ENCODE measurements at regions not wholly inside any gene's neighbourhood (a gene's known extent, or its start where the extent isn't known, plus 50 kb on each side); places are given as distances from the start of the nearest gene placed in this dataset.
"Not testable (repeated sequence)": the region's sequence is repeated elsewhere in the genome, so short reads cannot be mapped to it uniquely, and the experiment has no call there.

DNA sequence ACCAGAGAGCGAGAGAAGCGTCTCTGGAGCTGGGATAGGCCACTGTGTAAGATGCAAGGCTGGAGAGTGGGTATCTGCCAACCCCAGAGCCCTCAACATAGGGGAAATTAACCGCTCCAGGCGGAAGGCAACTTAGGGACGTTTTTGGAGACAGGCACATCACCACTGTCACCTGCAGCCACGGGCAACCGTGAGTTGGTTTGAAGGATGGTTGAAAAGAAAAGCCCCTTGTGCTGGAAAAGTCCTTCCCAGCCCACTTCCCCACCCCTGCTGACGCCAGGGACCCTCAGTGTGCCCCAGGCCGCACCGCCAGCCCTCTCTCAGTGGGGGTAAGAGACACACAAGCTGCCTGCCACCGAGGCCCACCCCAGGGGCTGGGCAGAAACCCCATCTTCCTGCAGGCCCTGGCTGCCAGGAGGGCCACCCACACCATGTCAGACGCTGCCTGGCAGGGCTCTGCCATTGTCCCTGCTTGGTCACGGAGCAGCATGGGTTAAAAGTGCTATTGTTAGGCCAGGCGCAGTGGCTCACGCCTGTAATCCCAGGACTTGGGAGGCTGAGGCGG, 139.4 kb downstream of the NPIPB11 start:
- H3K4me3 ChIP-seq (ENCODE audit: low read depth in 1 of 2, low read length in 2 of 2); H3K9ac ChIP-seq (ENCODE audit: low read depth in 1 of 2, low read length in 2 of 2); H3K9me3 ChIP-seq (ENCODE audit: control insufficient read depth in 1 of 2, low read length in 2 of 2); H3K36me3 ChIP-seq (ENCODE audit: control insufficient read depth in 1 of 2, insufficient read depth in 2 of 2, low read length in 2 of 2); H3K27ac ChIP-seq (ENCODE audit: low read depth, low read length); H3K27me3 ChIP-seq (ENCODE audit: control insufficient read depth in 1 of 2, insufficient read depth in 2 of 2, low read length in 2 of 2): not testable (repeated sequence)
- peaks cover 10 to 16% of the 10 kb centered on the region in 2 donors for H3K4me1 ChIP-seq (ENCODE audit: control insufficient read depth in 1 of 2, insufficient read depth in 2 of 2, low read length in 2 of 2)

DNA sequence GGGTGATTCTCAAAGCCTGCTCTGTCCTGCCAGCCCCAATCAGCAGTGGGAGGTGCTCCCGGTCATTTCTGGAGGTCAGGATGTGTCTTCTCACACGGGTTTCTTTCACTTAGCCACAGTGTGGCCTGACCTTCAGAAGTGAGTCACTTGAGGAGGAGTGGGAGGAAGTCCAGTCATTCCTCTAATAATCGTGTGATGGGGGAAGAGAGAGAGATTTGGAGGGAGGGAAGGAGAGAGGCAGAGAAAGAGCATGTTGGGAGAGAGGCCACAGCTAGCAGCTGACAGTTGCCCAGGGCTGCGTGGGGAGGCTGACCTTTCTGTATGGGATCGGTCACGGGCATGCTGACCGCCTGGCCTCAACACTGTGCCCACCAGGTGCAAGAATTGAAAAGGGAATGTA, 139.9 kb downstream of the NPIPB11 start:
- not testable (repeated sequence) for H3K9me3 ChIP-seq (ENCODE audit: control insufficient read depth in 1 of 2, low read length in 2 of 2); H3K27me3 ChIP-seq (ENCODE audit: control insufficient read depth in 1 of 2, insufficient read depth in 2 of 2, low read length in 2 of 2); H3K4me3 ChIP-seq (ENCODE audit: low read depth in 1 of 2, low read length in 2 of 2); H3K27ac ChIP-seq (ENCODE audit: low read depth, low read length); H3K36me3 ChIP-seq (ENCODE audit: control insufficient read depth in 1 of 2, insufficient read depth in 2 of 2, low read length in 2 of 2); H3K9ac ChIP-seq (ENCODE audit: low read depth in 1 of 2, low read length in 2 of 2)
- H3K4me1 ChIP-seq (ENCODE audit: control insufficient read depth in 1 of 2, insufficient read depth in 2 of 2, low read length in 2 of 2): peaks cover 10 to 16% of the 10 kb centered on the region in 2 donors

DNA sequence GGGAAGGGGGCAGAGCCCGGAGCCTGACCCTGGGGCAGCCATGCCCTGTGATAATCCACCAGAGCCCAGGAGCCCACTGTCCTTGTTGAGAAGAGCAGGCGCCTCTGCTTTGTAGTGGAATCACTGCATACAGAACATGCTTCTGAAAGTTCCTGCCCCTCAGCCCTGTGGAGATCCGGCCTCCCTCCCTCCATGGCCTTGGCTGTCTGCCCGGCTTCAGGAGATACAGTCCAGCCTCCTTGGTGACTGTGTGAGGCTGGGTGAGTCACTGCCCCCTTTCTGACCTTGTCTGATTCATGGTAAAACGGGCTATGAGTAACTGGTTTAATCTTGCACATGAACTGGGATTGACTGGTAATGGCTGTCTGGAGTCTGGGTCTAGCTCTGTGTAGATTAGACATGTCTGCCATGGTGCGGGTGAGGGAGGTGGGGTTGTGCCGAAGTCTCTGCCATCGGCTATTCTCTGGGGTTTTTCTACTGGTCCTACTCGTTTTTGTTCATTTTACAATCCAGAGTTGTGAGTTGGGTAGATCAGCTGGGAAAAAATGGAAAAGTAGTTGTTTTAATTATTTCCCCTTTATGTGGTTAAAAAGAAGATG, 141.2 kb downstream of the NPIPB11 start:
- H3K4me1 ChIP-seq (ENCODE audit: control insufficient read depth in 1 of 2, insufficient read depth in 2 of 2, low read length in 2 of 2): peaks cover 14 to 16% of the 10 kb centered on the region in 2 donors
- not testable (repeated sequence) for H3K9me3 ChIP-seq (ENCODE audit: control insufficient read depth in 1 of 2, low read length in 2 of 2); H3K27ac ChIP-seq (ENCODE audit: low read depth, low read length); H3K9ac ChIP-seq (ENCODE audit: low read depth in 1 of 2, low read length in 2 of 2); H3K36me3 ChIP-seq (ENCODE audit: control insufficient read depth in 1 of 2, insufficient read depth in 2 of 2, low read length in 2 of 2); H3K4me3 ChIP-seq (ENCODE audit: low read depth in 1 of 2, low read length in 2 of 2); H3K27me3 ChIP-seq (ENCODE audit: control insufficient read depth in 1 of 2, insufficient read depth in 2 of 2, low read length in 2 of 2)

DNA sequence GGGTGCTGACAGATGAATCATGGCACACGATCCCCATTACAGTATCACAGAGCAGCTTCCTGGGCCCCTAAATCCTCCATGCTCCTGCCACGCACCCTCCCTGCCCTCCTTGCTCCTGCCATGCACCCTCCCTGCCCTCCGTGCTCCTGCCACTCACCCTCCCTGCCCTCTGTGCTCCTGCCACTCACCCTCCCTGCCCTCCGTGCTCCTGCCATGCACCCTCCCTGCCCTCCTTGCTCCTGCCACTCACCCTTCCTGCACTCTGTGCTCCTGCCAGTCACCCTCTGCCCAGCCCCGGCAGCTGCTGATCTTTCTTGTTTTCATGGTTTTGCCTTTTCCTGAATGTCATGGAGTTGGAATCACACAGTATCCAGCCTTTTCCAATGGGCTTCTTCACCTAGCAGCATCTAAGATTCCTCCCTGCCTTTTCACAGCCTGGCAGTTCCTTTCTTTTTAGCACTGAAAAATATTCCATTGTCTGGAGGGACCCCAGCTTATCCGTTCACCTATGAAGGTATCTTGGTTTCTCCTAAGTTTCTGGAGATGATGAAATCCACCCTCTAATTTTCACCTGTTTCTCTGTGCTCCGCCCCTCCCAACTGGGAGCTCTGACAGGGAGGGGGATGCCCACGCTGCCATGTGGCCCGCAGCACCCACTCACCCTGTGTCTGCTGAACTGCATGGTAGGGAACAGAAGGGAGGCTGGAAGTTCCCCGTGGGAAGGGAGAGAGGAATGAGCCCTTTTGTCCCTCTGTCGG, 142.3 kb downstream of the NPIPB11 start:
- H3K9ac ChIP-seq (ENCODE audit: low read depth in 1 of 2, low read length in 2 of 2): not testable (repeated sequence)
- peaks cover 14 to 16% of the 10 kb centered on the region in 2 donors for H3K4me1 ChIP-seq (ENCODE audit: control insufficient read depth in 1 of 2, insufficient read depth in 2 of 2, low read length in 2 of 2)

DNA sequence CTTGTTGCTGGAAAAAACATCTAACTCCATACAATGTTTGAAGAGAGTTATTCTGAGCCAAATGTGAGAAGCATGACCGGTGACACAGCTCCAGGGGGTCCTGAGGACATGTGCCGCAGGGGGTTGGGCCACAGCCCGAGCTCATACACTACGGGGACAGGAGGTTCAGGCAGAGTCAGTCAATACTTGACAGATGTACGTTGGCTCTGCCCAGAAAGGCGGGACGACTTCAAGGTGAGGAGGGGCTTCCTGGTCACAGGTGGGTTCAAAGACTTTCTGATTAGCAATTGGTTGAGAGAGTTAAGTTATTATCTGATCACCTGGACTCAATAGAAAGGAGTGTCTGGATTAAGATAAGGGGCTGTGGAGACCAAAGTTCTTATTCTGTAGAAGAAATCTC, 143.8 kb downstream of the NPIPB11 start:
- Histone ChIP-seq H3K4me1 (ENCODE audit: control insufficient read depth in 1 of 2, insufficient read depth in 2 of 2, low read length in 2 of 2) (peaks cover 14 to 16% of the 10 kb centered on the region in 2 donors), H3K9ac (ENCODE audit: low read depth in 1 of 2, low read length in 2 of 2) (peak overlapping the region; percentile 38 to 50), H3K4me3 (ENCODE audit: low read depth in 1 of 2, low read length in 2 of 2) (peak overlapping the region; percentile 11 to 40)
- H3K36me3 ChIP-seq (ENCODE audit: control insufficient read depth in 1 of 2, insufficient read depth in 2 of 2, low read length in 2 of 2); H3K9me3 ChIP-seq (ENCODE audit: control insufficient read depth in 1 of 2, low read length in 2 of 2); H3K27ac ChIP-seq (ENCODE audit: low read depth, low read length); H3K27me3 ChIP-seq (ENCODE audit: control insufficient read depth in 1 of 2, insufficient read depth in 2 of 2, low read length in 2 of 2): not testable (repeated sequence)

More for the DNA sequence above, 142.3 kb downstream of the NPIPB11 start:
- peak overlapping the region; percentile 14 for H3K27ac ChIP-seq (ENCODE audit: low read depth, low read length)
- H3K27me3 ChIP-seq (ENCODE audit: control insufficient read depth in 1 of 2, insufficient read depth in 2 of 2, low read length in 2 of 2); H3K9me3 ChIP-seq (ENCODE audit: control insufficient read depth in 1 of 2, low read length in 2 of 2); H3K36me3 ChIP-seq (ENCODE audit: control insufficient read depth in 1 of 2, insufficient read depth in 2 of 2, low read length in 2 of 2); H3K4me3 ChIP-seq (ENCODE audit: low read depth in 1 of 2, low read length in 2 of 2): not testable (repeated sequence)

DNA sequence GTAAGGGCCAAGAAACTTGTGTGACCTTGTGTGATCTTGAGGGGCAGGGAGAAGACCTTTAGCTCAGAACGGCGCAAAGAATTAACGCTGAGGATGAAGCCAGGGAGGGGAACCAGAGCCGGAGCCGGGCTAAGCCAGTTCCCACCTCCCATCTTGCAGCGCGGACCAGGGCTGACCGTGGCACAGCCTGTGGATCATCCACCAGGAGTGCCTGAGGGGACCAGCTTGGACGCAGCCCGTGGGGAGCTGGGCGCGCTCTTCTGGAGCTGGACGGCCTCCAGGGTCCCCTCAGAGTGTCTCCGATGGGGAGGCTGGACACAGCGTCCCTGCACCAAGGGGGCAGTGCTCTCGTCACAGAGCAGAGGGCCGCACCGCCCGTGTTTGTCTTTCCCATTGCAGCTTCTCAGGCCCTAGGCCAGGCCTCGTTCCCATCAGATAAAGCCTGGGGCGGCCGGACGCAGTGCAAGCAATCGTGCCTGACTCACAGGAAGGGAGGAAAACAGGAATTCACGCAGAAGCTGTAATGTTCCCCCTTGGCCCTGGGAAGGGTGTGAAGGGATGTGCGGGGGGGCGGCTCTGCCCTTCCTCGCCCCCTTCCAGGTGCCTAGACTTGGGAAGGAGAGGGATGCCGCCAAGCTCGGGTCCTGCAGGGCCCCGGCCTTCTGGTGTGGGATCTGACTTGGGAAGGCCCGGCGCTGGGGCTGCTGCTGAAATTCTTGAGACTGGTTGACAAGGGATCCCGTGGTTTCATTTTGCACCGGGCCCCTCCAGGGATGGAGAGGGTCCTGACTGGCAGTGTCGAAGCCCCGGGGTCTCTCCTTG, 144.9 kb downstream of the NPIPB11 start:
- H3K4me3 ChIP-seq (ENCODE audit: low read depth in 1 of 2, low read length in 2 of 2): peak overlapping the region; percentile 11 to 40
- peak overlapping the region; percentile 42 for H3K27ac ChIP-seq (ENCODE audit: low read depth, low read length)
- H3K9ac ChIP-seq (ENCODE audit: low read depth in 1 of 2, low read length in 2 of 2): peak overlapping the region in 1 of 2 donors; percentile 50

DNA sequence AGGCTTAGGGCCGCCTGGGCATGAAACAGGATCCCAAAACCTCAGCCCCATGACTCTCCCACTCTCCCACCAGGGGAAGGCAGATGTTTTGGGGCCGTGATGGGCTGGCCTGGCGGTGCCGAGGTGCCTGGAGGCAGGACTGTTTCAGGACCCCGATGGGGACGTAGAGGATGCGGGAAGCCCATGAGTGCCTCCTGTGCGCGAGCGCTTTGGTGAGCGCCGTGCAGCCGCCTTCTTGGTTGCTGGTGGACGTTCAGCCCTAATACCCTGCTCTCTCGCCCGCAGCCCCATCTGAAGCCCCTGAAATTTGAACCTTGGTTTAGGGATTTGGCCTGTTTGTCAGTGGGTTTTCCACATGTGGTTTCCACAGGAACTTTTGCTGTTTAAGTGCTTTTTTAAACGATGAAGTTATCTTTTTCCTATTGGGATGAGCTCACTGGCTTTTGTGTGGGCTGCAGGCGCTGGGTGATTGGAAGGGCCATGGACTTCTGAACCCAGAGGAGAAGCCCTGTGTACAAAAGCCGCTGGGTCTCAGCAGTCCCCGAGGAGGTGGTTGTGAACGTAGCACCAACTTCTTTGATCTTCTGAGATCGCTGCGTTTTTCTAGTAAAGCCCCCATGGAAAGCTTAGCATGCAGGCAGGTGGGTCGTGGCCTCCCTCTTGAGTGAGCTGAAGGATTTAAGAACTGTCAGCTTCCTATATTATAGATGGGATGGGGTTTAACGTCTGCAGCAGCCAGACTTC, 145.7 kb downstream of the NPIPB11 start:
- H3K27me3 ChIP-seq (ENCODE audit: control insufficient read depth in 1 of 2, insufficient read depth in 2 of 2, low read length in 2 of 2); H3K9me3 ChIP-seq (ENCODE audit: control insufficient read depth in 1 of 2, low read length in 2 of 2); H3K36me3 ChIP-seq (ENCODE audit: control insufficient read depth in 1 of 2, insufficient read depth in 2 of 2, low read length in 2 of 2); H3K9ac ChIP-seq (ENCODE audit: low read depth in 1 of 2, low read length in 2 of 2); H3K4me3 ChIP-seq (ENCODE audit: low read depth in 1 of 2, low read length in 2 of 2); H3K27ac ChIP-seq (ENCODE audit: low read depth, low read length): not testable (repeated sequence)
- H3K4me1 ChIP-seq (ENCODE audit: control insufficient read depth in 1 of 2, insufficient read depth in 2 of 2, low read length in 2 of 2): peaks cover 14 to 16% of the 10 kb centered on the region in 2 donors

More for the DNA sequence above, 144.9 kb downstream of the NPIPB11 start:
- not testable (repeated sequence) for H3K36me3 ChIP-seq (ENCODE audit: control insufficient read depth in 1 of 2, insufficient read depth in 2 of 2, low read length in 2 of 2); H3K9me3 ChIP-seq (ENCODE audit: control insufficient read depth in 1 of 2, low read length in 2 of 2); H3K27me3 ChIP-seq (ENCODE audit: control insufficient read depth in 1 of 2, insufficient read depth in 2 of 2, low read length in 2 of 2)
- H3K4me1 ChIP-seq (ENCODE audit: control insufficient read depth in 1 of 2, insufficient read depth in 2 of 2, low read length in 2 of 2): peaks cover 14 to 16% of the 10 kb centered on the region in 2 donors

DNA sequence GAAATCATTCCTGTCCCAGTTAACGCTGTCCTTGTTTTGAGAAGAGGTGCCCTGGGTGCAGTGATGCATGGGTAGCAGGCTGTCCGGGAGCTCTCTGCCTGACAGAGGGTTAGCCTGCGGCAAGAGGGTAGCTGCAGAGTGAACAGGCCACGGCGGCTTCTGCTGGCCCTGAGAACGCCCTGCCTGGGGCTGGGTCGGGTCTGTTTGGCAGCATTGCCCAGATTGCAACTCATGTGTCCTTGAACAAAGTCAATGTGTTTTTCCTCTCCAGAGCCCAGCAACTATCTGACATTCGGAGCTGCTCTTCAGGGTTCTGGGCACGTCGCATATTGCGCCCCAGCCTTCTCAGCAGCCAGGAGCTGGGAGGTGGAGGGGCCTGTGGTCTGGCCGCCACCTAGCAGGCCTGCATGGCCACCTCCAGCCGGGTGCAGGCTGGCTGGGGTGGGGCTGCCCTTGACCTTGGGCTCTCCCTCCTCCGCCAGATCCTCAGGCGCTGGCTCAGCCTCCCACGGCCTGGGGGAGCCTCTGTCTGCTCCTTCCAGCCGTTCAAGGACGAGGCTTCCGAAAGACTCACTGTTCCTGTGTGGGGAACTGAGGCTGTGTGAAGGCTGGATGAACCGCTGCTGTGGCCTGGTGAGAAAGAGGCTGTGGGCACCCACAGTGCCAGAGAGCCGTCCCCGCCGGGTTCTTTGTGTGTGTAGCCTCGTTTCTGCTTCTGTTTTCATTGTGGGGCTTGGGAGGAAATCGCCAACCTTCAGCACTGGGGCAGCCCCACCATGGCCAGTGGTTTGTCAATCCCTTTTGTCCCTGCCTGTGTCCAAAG, 146.7 kb downstream of the NPIPB11 start:
- peaks cover 12 to 14% of the 10 kb centered on the region in 2 donors for H3K4me1 ChIP-seq (ENCODE audit: control insufficient read depth in 1 of 2, insufficient read depth in 2 of 2, low read length in 2 of 2)
- H3K4me3 ChIP-seq (ENCODE audit: low read depth in 1 of 2, low read length in 2 of 2); H3K36me3 ChIP-seq (ENCODE audit: control insufficient read depth in 1 of 2, insufficient read depth in 2 of 2, low read length in 2 of 2); H3K27ac ChIP-seq (ENCODE audit: low read depth, low read length); H3K9ac ChIP-seq (ENCODE audit: low read depth in 1 of 2, low read length in 2 of 2); H3K27me3 ChIP-seq (ENCODE audit: control insufficient read depth in 1 of 2, insufficient read depth in 2 of 2, low read length in 2 of 2); H3K9me3 ChIP-seq (ENCODE audit: control insufficient read depth in 1 of 2, low read length in 2 of 2): not testable (repeated sequence)

DNA sequence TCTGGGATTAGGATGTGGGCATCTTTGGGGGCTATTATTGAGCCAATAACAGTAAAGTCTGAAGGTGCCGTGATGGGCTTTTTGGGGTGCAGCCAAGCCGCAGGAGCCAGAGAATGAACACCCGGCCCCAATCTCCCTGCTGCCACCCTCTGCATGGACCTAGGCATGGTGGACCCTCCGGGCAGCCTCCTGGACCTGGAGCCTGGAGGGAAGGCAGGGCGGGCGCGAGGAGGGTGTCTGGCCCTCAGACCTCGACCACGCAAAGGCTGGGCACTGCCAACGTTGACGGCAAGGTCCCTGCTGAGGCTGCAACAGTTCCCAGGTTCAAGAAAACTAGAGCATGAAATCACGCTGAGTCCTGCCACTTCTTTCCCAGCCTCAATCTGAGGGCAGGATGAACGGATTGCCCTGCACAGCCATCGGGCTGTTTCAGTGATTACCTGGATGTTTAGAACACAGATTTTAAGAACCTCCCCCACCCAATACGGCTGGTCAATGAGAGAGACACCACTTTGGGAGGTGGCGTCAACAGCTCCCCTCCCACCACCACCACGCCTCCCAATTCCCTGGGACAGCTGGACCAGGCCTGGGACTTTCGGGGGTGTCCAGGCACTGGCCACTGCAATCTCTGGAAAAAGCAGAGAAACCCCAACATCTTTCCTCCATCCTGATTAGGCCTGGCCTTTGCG, 147.4 kb downstream of the NPIPB11 start:
- H3K36me3 ChIP-seq (ENCODE audit: control insufficient read depth in 1 of 2, insufficient read depth in 2 of 2, low read length in 2 of 2); H3K4me3 ChIP-seq (ENCODE audit: low read depth in 1 of 2, low read length in 2 of 2); H3K27me3 ChIP-seq (ENCODE audit: control insufficient read depth in 1 of 2, insufficient read depth in 2 of 2, low read length in 2 of 2); H3K4me1 ChIP-seq (ENCODE audit: control insufficient read depth in 1 of 2, insufficient read depth in 2 of 2, low read length in 2 of 2); H3K9ac ChIP-seq (ENCODE audit: low read depth in 1 of 2, low read length in 2 of 2); H3K27ac ChIP-seq (ENCODE audit: low read depth, low read length); H3K9me3 ChIP-seq (ENCODE audit: control insufficient read depth in 1 of 2, low read length in 2 of 2): not testable (repeated sequence)

All from duodenal mucosa (tissue), 2 donors.